NCI-H2171 (cell line): ENCODE measurements at regions not wholly inside any gene's neighbourhood (a gene's known extent, or its start where the extent isn't known, plus 50 kb on each side); places are given as distances from the start of the nearest gene placed in this dataset.
"Not testable (repeated sequence)": the region's sequence is repeated elsewhere in the genome, so short reads cannot be mapped to it uniquely, and the experiment has no call there.

Experiments
- DNase-seq: peaks from one replicate; lab custom pipeline; 2025; lab: John Stamatoyannopoulos, UW

- DNase-seq = no peak
Measured at GRCh38 chr3:166522017-166522416, 684.8 kb upstream of the BCHE start.

- DNase-seq = no peak
Measured at GRCh38 chr3:166519443-166519842, 682.2 kb upstream of the BCHE start.

GRCh38 chr3:166518040-166518439 lies 680.8 kb upstream of the BCHE start:
- DNase-seq = no peak

GRCh38 chr3:166510382-166510781 lies 673.2 kb upstream of the BCHE start:
- DNase-seq = no peak

GRCh38 chr3:166500420-166500819 lies 663.2 kb upstream of the BCHE start:
- not testable (repeated sequence) for DNase-seq

- no peak for DNase-seq
Measured at GRCh38 chr3:166499636-166500035, 662.4 kb upstream of the BCHE start.

- DNase-seq = no peak
Measured at GRCh38 chr3:166498446-166498845, 661.2 kb upstream of the BCHE start.

- no peak for DNase-seq
Measured at GRCh38 chr3:166489826-166490225, 652.6 kb upstream of the BCHE start.

GRCh38 chr3:166488977-166489672 lies 651.9 kb upstream of the BCHE start:
- DNase-seq = no peak

- no peak for DNase-seq
Measured at GRCh38 chr3:166484470-166484869, 647.2 kb upstream of the BCHE start.

GRCh38 chr3:166481340-166481739 lies 644.1 kb upstream of the BCHE start:
- no peak for DNase-seq

GRCh38 chr3:166478356-166478755 lies 641.1 kb upstream of the BCHE start:
- no peak for DNase-seq

- DNase-seq = no peak
Measured at GRCh38 chr3:166473501-166473900, 636.3 kb upstream of the BCHE start.

- DNase-seq = no peak
Measured at GRCh38 chr3:166472015-166472414, 634.8 kb upstream of the BCHE start.

GRCh38 chr3:166471074-166471767 lies 634.0 kb upstream of the BCHE start:
- no peak for DNase-seq

GRCh38 chr3:166462891-166463470 lies 625.8 kb upstream of the BCHE start:
- DNase-seq = no peak

GRCh38 chr3:166461626-166462025 lies 624.4 kb upstream of the BCHE start:
- no peak for DNase-seq

- DNase-seq = no peak
Measured at GRCh38 chr3:166457382-166457781, 620.2 kb upstream of the BCHE start.

GRCh38 chr3:166456286-166456685 lies 619.1 kb upstream of the BCHE start:
- DNase-seq = no peak

GRCh38 chr3:166455744-166456143 lies 618.5 kb upstream of the BCHE start:
- no peak for DNase-seq

GRCh38 chr3:166453478-166453877 lies 616.3 kb upstream of the BCHE start:
- no peak for DNase-seq

GRCh38 chr3:166451997-166452396 lies 614.8 kb upstream of the BCHE start:
- no peak for DNase-seq

GRCh38 chr3:166447513-166447912 lies 610.3 kb upstream of the BCHE start:
- DNase-seq = no peak
